GM19463 (cell line): ENCODE measurements at regions not wholly inside any gene's neighbourhood (a gene's known extent, or its start where the extent isn't known, plus 50 kb on each side); places are given as distances from the start of the nearest gene placed in this dataset.
"Not testable (repeated sequence)": the region's sequence is repeated elsewhere in the genome, so short reads cannot be mapped to it uniquely, and the experiment has no call there.

Experiments
- ATAC-seq: cut with Tn5 transposase; IDR thresholded peaks from one replicate; pipeline ENCODE4 v1.9.1; 2021; ENCODE audit warnings: mild to moderate bottlenecking, moderate library complexity; ENCODE audit not compliant: unreplicated experiment

GRCh38 chr15:98315971-98316370 lies 332.4 kb upstream of the IGF1R start:
- no peak for ATAC-seq

GRCh38 chr15:98321896-98322295 lies 326.4 kb upstream of the IGF1R start:
- no peak for ATAC-seq

- ATAC-seq, result no peak
Measured at GRCh38 chr15:98322581-98322980, 325.8 kb upstream of the IGF1R start.

- ATAC-seq, result no peak
Measured at GRCh38 chr15:98324341-98324970, 323.9 kb upstream of the IGF1R start.

GRCh38 chr15:98326804-98327203 lies 321.5 kb upstream of the IGF1R start:
- no peak for ATAC-seq

GRCh38 chr15:98330258-98330657 lies 318.1 kb upstream of the IGF1R start:
- ATAC-seq, result no peak

- ATAC-seq, result no peak
Measured at GRCh38 chr15:98330692-98331435, 317.5 kb upstream of the IGF1R start.

- ATAC-seq, result no peak
Measured at GRCh38 chr15:98331676-98332075, 316.7 kb upstream of the IGF1R start.

GRCh38 chr15:98333251-98333650 lies 315.1 kb upstream of the IGF1R start:
- ATAC-seq, result no peak

- no peak for ATAC-seq
Measured at GRCh38 chr15:98342911-98343310, 305.4 kb upstream of the IGF1R start.

GRCh38 chr15:98344591-98344990 lies 303.7 kb upstream of the IGF1R start:
- no peak for ATAC-seq

- no peak for ATAC-seq
Measured at GRCh38 chr15:98347001-98347400, 301.3 kb upstream of the IGF1R start.

GRCh38 chr15:98347866-98348265 lies 300.5 kb upstream of the IGF1R start:
- no peak for ATAC-seq

- no peak for ATAC-seq
Measured at GRCh38 chr15:98350276-98350675, 298.1 kb upstream of the IGF1R start.

GRCh38 chr15:98358274-98358673 lies 290.1 kb upstream of the IGF1R start:
- ATAC-seq, result not testable (repeated sequence)

- ATAC-seq, result no peak
Measured at GRCh38 chr15:98358971-98359370, 289.4 kb upstream of the IGF1R start.

GRCh38 chr15:98363416-98363815 lies 284.9 kb upstream of the IGF1R start:
- no peak for ATAC-seq

- no peak for ATAC-seq
Measured at GRCh38 chr15:98363955-98364354, 284.4 kb upstream of the IGF1R start.

- ATAC-seq, result no peak
Measured at GRCh38 chr15:98369081-98369716, 279.1 kb upstream of the IGF1R start.

GRCh38 chr15:98375513-98376340 lies 272.6 kb upstream of the IGF1R start:
- ATAC-seq, result no peak

GRCh38 chr15:98380721-98381120 lies 267.6 kb upstream of the IGF1R start:
- no peak for ATAC-seq
